ENCODE measurements at regions not wholly inside any gene's neighbourhood (a gene's known extent, or its start where the extent isn't known, plus 50 kb on each side); places are given as distances from the start of the nearest gene placed in this dataset.

DNA sequence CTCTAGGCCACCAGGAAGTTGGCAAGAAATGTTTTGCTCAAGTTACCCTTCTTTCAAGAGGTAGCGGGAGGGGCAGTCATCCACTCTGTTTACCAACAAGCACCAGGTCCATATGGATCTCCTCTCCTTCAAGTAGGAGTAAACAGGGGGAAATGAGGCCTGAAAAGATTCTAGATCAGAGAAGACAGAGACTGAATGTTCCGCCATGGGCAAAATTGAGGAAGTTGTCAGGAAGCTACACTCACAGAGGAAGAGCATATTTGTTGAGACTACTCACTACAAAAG, 81.6 kb downstream of the KLF15 start:
- Histone ChIP-seq H4K91ac (ENCODE audit: insufficient read depth, low read depth, low read length) (no peak overlapping the region), H3K56ac (ENCODE audit: extremely low read depth, insufficient read depth, low read length) (no peak overlapping the region), H3K9me1 (ENCODE audit: insufficient read depth, low read length) (no peaks in the 10 kb centered on the region), H3K9ac (ENCODE audit: low read depth, low read length) (no peak overlapping the region), H4K20me1 (ENCODE audit: insufficient read depth, low read length) (no peaks in the 10 kb centered on the region), H2AFZ (replicated peaks; ENCODE audit: low read length, poor library complexity) (peak overlapping the region; percentile 24), H3K36me3 (ENCODE audit: control insufficient read depth, insufficient read depth, low read length) (no peaks in the 10 kb centered on the region), H3K27ac (ENCODE audit: insufficient read depth, low read length) (no peak overlapping the region), H3K18ac (ENCODE audit: low read depth, low read length) (no peak overlapping the region), H3K9me3 (ENCODE audit: control insufficient read depth, insufficient read depth, low read length) (no peaks in the 10 kb centered on the region), H4K8ac (ENCODE audit: low read depth in 2 of 2, low read length in 2 of 2) (no peak overlapping the region), H4K5ac (ENCODE audit: low read depth, low read length) (no peak overlapping the region), H2AK9ac (replicated peaks; ENCODE audit: low read depth, low read length, poor library complexity) (no peak overlapping the region), H3K4me3 (ENCODE audit: insufficient read depth, low read depth, low read length) (no peak overlapping the region), H3K27me3 (ENCODE audit: control insufficient read depth, insufficient read depth, low read length) (peaks cover 15% of the 10 kb centered on the region), H3K4me1 (ENCODE audit: control insufficient read depth, insufficient read depth, low read length) (peaks cover under 1% of the 10 kb centered on the region; the same call in 1 of the 2 replicates), H2BK5ac (ENCODE audit: low read depth, low read length, poor library complexity, severe bottlenecking) (no peak overlapping the region), H2AK5ac (ENCODE audit: low read depth, low read length) (no peak overlapping the region), H3K4ac (ENCODE audit: low read depth, low read length) (no peak overlapping the region), H3K14ac (replicated peaks; ENCODE audit: low read depth, low read length) (no peak overlapping the region), H2BK15ac (ENCODE audit: low read depth, low read length) (no peak overlapping the region), H3K4me2 (ENCODE audit: low read depth, low read length) (no peak overlapping the region), H3K79me1 (ENCODE audit: low read depth in 1 of 2, low read length in 2 of 2) (no peaks in the 10 kb centered on the region), H3K23ac (ENCODE audit: low read depth, low read length) (no peak overlapping the region), H2BK120ac (ENCODE audit: low read depth, low read length) (no peak overlapping the region), H2BK20ac (ENCODE audit: low read depth, low read length) (no peak overlapping the region)
- intact Hi-C loops (cut with micrococcal nuclease) (no loop called here), dilution Hi-C loops (cut with HindIII; ENCODE audit: low sequenced_read_pairs, unreplicated experiment) (no loop called here), in situ Hi-C loops (cut with MboI; ENCODE audit: low sequenced_read_pairs) (no loop called here)
- POLR2A ChIA-PET (ENCODE audit: unreplicated experiment), result no interaction called here
- no CpG with 5 or more reads among the region's 2 CpGs for WGBS, 2 experiments (ENCODE audit: extremely low coverage in 2 of 2, insufficient read length in 1 of 2)
- TF ChIP-seq CEBPB (IDR thresholded peaks at IDR 0.05; ENCODE audit: low read depth, low read length) (no peak), RAD21 (IDR thresholded peaks at IDR 0.05; ENCODE audit: low read length) (no peak), POLR2A (IDR thresholded peaks at IDR 0.05; ENCODE audit: low read depth, low read length) (no peak), SMC3 (IDR thresholded peaks at IDR 0.05; ENCODE audit: low read depth, low read length) (no peak), RFX5 (IDR thresholded peaks at IDR 0.05; ENCODE audit: low read depth, low read length) (no peak), MXI1 (IDR thresholded peaks at IDR 0.05; ENCODE audit: borderline replicate concordance, low read depth, low read length) (no peak), FOS (IDR thresholded peaks at IDR 0.05; ENCODE audit: low read depth, low read length) (no peak), MAZ (IDR thresholded peaks at IDR 0.05; ENCODE audit: borderline replicate concordance, low read depth, low read length) (no peak), NFE2L2 (IDR thresholded peaks at IDR 0.05; ENCODE audit: low read depth, low read length) (no peak), RCOR1 (IDR thresholded peaks at IDR 0.05; ENCODE audit: insufficient replicate concordance, low read length) (no peak), MAFK (IDR thresholded peaks at IDR 0.05; ENCODE audit: low read depth, low read length) (no peak), BHLHE40 (IDR thresholded peaks at IDR 0.05; ENCODE audit: low read depth, low read length) (no peak), CHD1 (IDR thresholded peaks at IDR 0.05; ENCODE audit: low read depth, low read length) (no peak)
- TF ChIP-seq, protein P1, sequence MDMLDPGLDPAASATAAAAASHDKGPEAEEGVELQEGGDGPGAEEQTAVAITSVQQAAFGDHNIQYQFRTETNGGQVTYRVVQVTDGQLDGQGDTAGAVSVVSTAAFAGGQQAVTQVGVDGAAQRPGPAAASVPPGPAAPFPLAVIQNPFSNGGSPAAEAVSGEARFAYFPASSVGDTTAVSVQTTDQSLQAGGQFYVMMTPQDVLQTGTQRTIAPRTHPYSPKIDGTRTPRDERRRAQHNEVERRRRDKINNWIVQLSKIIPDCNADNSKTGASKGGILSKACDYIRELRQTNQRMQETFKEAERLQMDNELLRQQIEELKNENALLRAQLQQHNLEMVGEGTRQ (IDR thresholded peaks at IDR 0.05; ENCODE audit: low read depth, low read length), result no peak
- TF ChIP-seq, protein P2, sequence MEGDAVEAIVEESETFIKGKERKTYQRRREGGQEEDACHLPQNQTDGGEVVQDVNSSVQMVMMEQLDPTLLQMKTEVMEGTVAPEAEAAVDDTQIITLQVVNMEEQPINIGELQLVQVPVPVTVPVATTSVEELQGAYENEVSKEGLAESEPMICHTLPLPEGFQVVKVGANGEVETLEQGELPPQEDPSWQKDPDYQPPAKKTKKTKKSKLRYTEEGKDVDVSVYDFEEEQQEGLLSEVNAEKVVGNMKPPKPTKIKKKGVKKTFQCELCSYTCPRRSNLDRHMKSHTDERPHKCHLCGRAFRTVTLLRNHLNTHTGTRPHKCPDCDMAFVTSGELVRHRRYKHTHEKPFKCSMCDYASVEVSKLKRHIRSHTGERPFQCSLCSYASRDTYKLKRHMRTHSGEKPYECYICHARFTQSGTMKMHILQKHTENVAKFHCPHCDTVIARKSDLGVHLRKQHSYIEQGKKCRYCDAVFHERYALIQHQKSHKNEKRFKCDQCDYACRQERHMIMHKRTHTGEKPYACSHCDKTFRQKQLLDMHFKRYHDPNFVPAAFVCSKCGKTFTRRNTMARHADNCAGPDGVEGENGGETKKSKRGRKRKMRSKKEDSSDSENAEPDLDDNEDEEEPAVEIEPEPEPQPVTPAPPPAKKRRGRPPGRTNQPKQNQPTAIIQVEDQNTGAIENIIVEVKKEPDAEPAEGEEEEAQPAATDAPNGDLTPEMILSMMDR (conservative IDR thresholded peaks at IDR 0.05; ENCODE audit: low read depth, low read length), result no peak
- TF ChIP-seq, protein P3, sequence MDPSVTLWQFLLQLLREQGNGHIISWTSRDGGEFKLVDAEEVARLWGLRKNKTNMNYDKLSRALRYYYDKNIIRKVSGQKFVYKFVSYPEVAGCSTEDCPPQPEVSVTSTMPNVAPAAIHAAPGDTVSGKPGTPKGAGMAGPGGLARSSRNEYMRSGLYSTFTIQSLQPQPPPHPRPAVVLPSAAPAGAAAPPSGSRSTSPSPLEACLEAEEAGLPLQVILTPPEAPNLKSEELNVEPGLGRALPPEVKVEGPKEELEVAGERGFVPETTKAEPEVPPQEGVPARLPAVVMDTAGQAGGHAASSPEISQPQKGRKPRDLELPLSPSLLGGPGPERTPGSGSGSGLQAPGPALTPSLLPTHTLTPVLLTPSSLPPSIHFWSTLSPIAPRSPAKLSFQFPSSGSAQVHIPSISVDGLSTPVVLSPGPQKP (IDR thresholded peaks at IDR 0.05; ENCODE audit: borderline replicate concordance, low read depth, low read length), result no peak
- CTCF ChIA-PET, result no interaction called here
- ATAC-seq (ENCODE audit: low read depth) (no peak), DNase-seq (no peak)
- no TSS peak for BruUV-seq (replicated peaks)

Data from IMR-90 (cell line).